T-cell (primary cell): ENCODE measurements at regions not wholly inside any gene's neighbourhood (a gene's known extent, or its start where the extent isn't known, plus 50 kb on each side); places are given as distances from the start of the nearest gene placed in this dataset.
"Not testable (repeated sequence)": the region's sequence is repeated elsewhere in the genome, so short reads cannot be mapped to it uniquely, and the experiment has no call there.

Experiments
- ATAC-seq, 4 experiments: fragments of 200-7000 bp in 3 of 4; fragments of 150-1000 bp in 1 of 4; cut with Tn5 transposase; replicated peaks in 1 of 4; 1 replicate in 3 of 4; 2 replicates in 1 of 4; pipeline ENCODE4 v1.10.0; 2021; ENCODE audit warnings: moderate library complexity in 3 of 4, mild to moderate bottlenecking in 2 of 4, moderate number of reproducible peaks in 1 of 4
- CTCF ChIA-PET, 2 donors: fragments of 300-600 bp; sonication (Branson Sonifier 250); formaldehyde crosslinking; loops; one replicate each; lab custom pipeline; 2022; ENCODE audit warnings: antibody characterized with exemption in 2 of 2; lab: Charles Lee
- POLR2A ChIA-PET, 2 donors: fragments of 300-600 bp; sonication (Branson Sonifier 250); formaldehyde crosslinking; loops; one replicate each; lab custom pipeline; 2022; ENCODE audit warnings: antibody characterized with exemption in 2 of 2; lab: Charles Lee
- DNase-seq, 35 experiments: peaks; one replicate each; pipeline versions ENCODE4 v3.0.0 to v3.0.0-alpha.2; 2013 to 2023
- H3K27ac ChIP-seq: one replicate; pipeline ENCODE4 v1.5.1; 2013; ENCODE audit warnings: low read length
- H3K27me3 ChIP-seq, 2 experiments: replicated peaks in 1 of 2; 1 replicate in 1 of 2; 2 replicates in 1 of 2; pipeline versions ENCODE4 v1.6.1 to v1.7.0; 2013; ENCODE audit warnings: low read length in 1 of 2, mixed read lengths in 1 of 2; ENCODE audit not compliant: control insufficient read depth in 2 of 2, insufficient read depth in 2 of 2; ENCODE audit errors: extremely low read depth in 1 of 2
- H3K36me3 ChIP-seq, 2 donors: 1 replicate in 1 of 2; 2 replicates in 1 of 2; pipeline versions ENCODE4 v1.6.1 to v1.7.0; 2013; ENCODE audit warnings: low read length in 1 of 2; ENCODE audit not compliant: control insufficient read depth in 2 of 2, insufficient read depth in 1 of 2; ENCODE audit errors: extremely low read depth in 1 of 2
- H3K4me1 ChIP-seq, 2 experiments: 1 replicate in 1 of 2; 2 replicates in 1 of 2; pipeline versions ENCODE4 v1.6.1 to v1.7.0; 2013; ENCODE audit warnings: low read length in 2 of 2, mixed read lengths in 1 of 2; ENCODE audit not compliant: insufficient read depth in 2 of 2, control insufficient read depth in 1 of 2; ENCODE audit errors: extremely low read depth in 1 of 2
- H3K4me3 ChIP-seq, 2 donors: 1 replicate in 1 of 2; 2 replicates in 1 of 2; pipeline versions ENCODE4 v1.5.1 to v1.7.0; 2013; ENCODE audit warnings: mild to moderate bottlenecking in 2 of 2, low read length in 1 of 2, moderate library complexity in 1 of 2; ENCODE audit not compliant: control insufficient read depth in 1 of 2; ENCODE audit errors: extremely low read depth in 1 of 2
- H3K9me3 ChIP-seq: 2 replicates; pipeline ENCODE4 v1.7.0; 2013
- H3K27ac Mint-ChIP-seq, 2 donors: one replicate each; pipeline ENCODE4 v1.8.0; 2020 to 2021; ENCODE audit warnings: mild to moderate bottlenecking in 2 of 2, mixed read lengths in 2 of 2
- H3K27me3 Mint-ChIP-seq, 2 donors: one replicate each; pipeline ENCODE4 v1.8.0; 2021 to 2022; ENCODE audit warnings: mixed read lengths in 2 of 2
- H3K36me3 Mint-ChIP-seq: one replicate; pipeline ENCODE4 v1.8.0; 2021; ENCODE audit warnings: mixed read lengths
- H3K4me1 Mint-ChIP-seq, 3 donors: one replicate each; pipeline ENCODE4 v1.8.0; 2020 to 2022; ENCODE audit warnings: mixed read lengths in 3 of 3, mild to moderate bottlenecking in 1 of 3
- H3K4me3 Mint-ChIP-seq, 3 donors: one replicate each; pipeline ENCODE4 v1.8.0; 2020 to 2022; ENCODE audit warnings: mild to moderate bottlenecking in 3 of 3, mixed read lengths in 3 of 3, moderate library complexity in 3 of 3
- H3K9me3 Mint-ChIP-seq, 3 donors: one replicate each; pipeline ENCODE4 v1.8.0; 2020 to 2022; ENCODE audit warnings: mixed read lengths in 3 of 3
- WGBS: methylation state at CpG from one replicate; pipeline ENCODE4 v1.1.5; 2013; ENCODE audit warnings: missing lambda C conversion rate; ENCODE audit not compliant: insufficient coverage; 5-methylcytosine and 5-hydroxymethylcytosine counted together

- Mint-ChIP-seq H3K27me3 (no peaks in the 10 kb centered on the region), H3K27ac (no peak overlapping the region), H3K36me3 (no peaks in the 10 kb centered on the region), H3K4me1 (no peaks in the 10 kb centered on the region), H3K4me3 (no peak overlapping the region), H3K9me3 (peaks cover 0 to 11% (median 2%) of the 10 kb centered on the region in 3 donors)
- no peak overlapping the region for H3K27ac ChIP-seq
- ChIA-PET POLR2A (no interaction called here), CTCF (no interaction called here)
- H3K4me1 ChIP-seq, result no peaks in the 10 kb centered on the region
- no peaks in the 10 kb centered on the region for H3K9me3 ChIP-seq
- no peaks in the 10 kb centered on the region for H3K36me3 ChIP-seq
- DNase-seq (no peak), ATAC-seq (no peak)
- 68% methylated on average over 2 of the region's 2 CpGs for WGBS
- no peaks in the 10 kb centered on the region for H3K27me3 ChIP-seq
- H3K4me3 ChIP-seq, result no peak overlapping the region
Observed at GRCh38 chr2:209121691-209122090, 302.2 kb upstream of the MAP2 start.

GRCh38 chr2:209125291-209125690 is 298.6 kb upstream of the MAP2 start:
- no peaks in the 10 kb centered on the region for H3K36me3 Mint-ChIP-seq
- Histone ChIP-seq H3K27me3 (no peaks in the 10 kb centered on the region), H3K4me3 (no peak overlapping the region), H3K4me1 (no peaks in the 10 kb centered on the region), H3K27ac (no peak overlapping the region), H3K36me3 (no peaks in the 10 kb centered on the region), H3K9me3 (no peaks in the 10 kb centered on the region)
- ChIA-PET POLR2A (no interaction called here), CTCF (no interaction called here)
- DNase-seq (no peak), ATAC-seq (no peak)
- H3K27ac Mint-ChIP-seq, result no peak overlapping the region
- no peaks in the 10 kb centered on the region for H3K27me3 Mint-ChIP-seq
- no peaks in the 10 kb centered on the region for H3K4me1 Mint-ChIP-seq
- no CpG with 5 or more reads among the region's 1 CpG for WGBS
- peaks cover 0 to 4% (median 2%) of the 10 kb centered on the region in 3 donors for H3K9me3 Mint-ChIP-seq
- H3K4me3 Mint-ChIP-seq, result no peak overlapping the region

- ChIA-PET POLR2A (no interaction called here), CTCF (no interaction called here)
- H3K27ac Mint-ChIP-seq, result no peak overlapping the region
- Histone ChIP-seq H3K27ac (no peak overlapping the region), H3K4me3 (no peak overlapping the region), H3K36me3 (no peaks in the 10 kb centered on the region), H3K27me3 (no peaks in the 10 kb centered on the region), H3K4me1 (no peaks in the 10 kb centered on the region), H3K9me3 (no peaks in the 10 kb centered on the region)
- no peak overlapping the region for H3K4me3 Mint-ChIP-seq
- H3K27me3 Mint-ChIP-seq, result no peaks in the 10 kb centered on the region
- DNase-seq (no peak), ATAC-seq (no peak)
- peaks cover 4 to 10% (median 8%) of the 10 kb centered on the region in 3 donors for H3K9me3 Mint-ChIP-seq
- no CpG with 5 or more reads among the region's 3 CpGs for WGBS
- H3K36me3 Mint-ChIP-seq, result no peaks in the 10 kb centered on the region
- H3K4me1 Mint-ChIP-seq, result no peaks in the 10 kb centered on the region
Observed at GRCh38 chr2:209138079-209138478, 285.8 kb upstream of the MAP2 start.

GRCh38 chr2:209141142-209141541 is 282.7 kb upstream of the MAP2 start:
- POLR2A ChIA-PET, result no interaction called here

GRCh38 chr2:209141818-209142217 is 282.0 kb upstream of the MAP2 start:
- no peaks in the 10 kb centered on the region for H3K4me1 ChIP-seq
- no peak for DNase-seq
- no peak overlapping the region for H3K27ac ChIP-seq
- no peak for ATAC-seq
- no CpG with 5 or more reads among the region's 1 CpG for WGBS
- Mint-ChIP-seq H3K27ac (no peak overlapping the region), H3K4me3 (no peak overlapping the region), H3K36me3 (no peaks in the 10 kb centered on the region), H3K9me3 (peaks cover 0 to 8% (median 4%) of the 10 kb centered on the region in 3 donors), H3K27me3 (no peaks in the 10 kb centered on the region), H3K4me1 (no peaks in the 10 kb centered on the region)
- no peaks in the 10 kb centered on the region for H3K9me3 ChIP-seq
- CTCF ChIA-PET, result no interaction called here
- H3K36me3 ChIP-seq, result no peaks in the 10 kb centered on the region
- no peak overlapping the region for H3K4me3 ChIP-seq
- POLR2A ChIA-PET, result no interaction called here
- H3K27me3 ChIP-seq, result no peaks in the 10 kb centered on the region

More at GRCh38 chr2:209141142-209141541, 282.7 kb upstream of the MAP2 start:
- Histone ChIP-seq H3K27ac (no peak overlapping the region), H3K4me1 (no peaks in the 10 kb centered on the region), H3K9me3 (no peaks in the 10 kb centered on the region), H3K4me3 (no peak overlapping the region), H3K36me3 (no peaks in the 10 kb centered on the region), H3K27me3 (no peaks in the 10 kb centered on the region)
- no peak overlapping the region for H3K4me3 Mint-ChIP-seq
- no peaks in the 10 kb centered on the region for H3K27me3 Mint-ChIP-seq
- peaks cover 0 to 8% (median 4%) of the 10 kb centered on the region in 3 donors for H3K9me3 Mint-ChIP-seq
- CTCF ChIA-PET, result no interaction called here
- ATAC-seq, result no peak
- no peak overlapping the region for H3K27ac Mint-ChIP-seq
- WGBS, result 67% methylated on average over 1 of the region's 3 CpGs
- H3K36me3 Mint-ChIP-seq, result no peaks in the 10 kb centered on the region
- DNase-seq, result no peak
- no peaks in the 10 kb centered on the region for H3K4me1 Mint-ChIP-seq

- H3K4me1 ChIP-seq, H3K9me3 Mint-ChIP-seq, H3K4me1 Mint-ChIP-seq, H3K36me3 ChIP-seq, H3K27me3 ChIP-seq, H3K27me3 Mint-ChIP-seq, ATAC-seq, DNase-seq, H3K36me3 Mint-ChIP-seq, H3K9me3 ChIP-seq, CTCF ChIA-PET, H3K27ac Mint-ChIP-seq, H3K4me3 ChIP-seq, POLR2A ChIA-PET, H3K27ac ChIP-seq, H3K4me3 Mint-ChIP-seq: not testable (repeated sequence)
- 89% methylated on average over 25 of the region's 30 CpGs for WGBS
Observed at GRCh38 chr2:209145220-209145691, 278.6 kb upstream of the MAP2 start.
